Fibroblast of lung (primary cell): ENCODE measurements at regions not wholly inside any gene's neighbourhood (a gene's known extent, or its start where the extent isn't known, plus 50 kb on each side); places are given as distances from the start of the nearest gene placed in this dataset.

Experiments
- DNase-seq, 2 donors: peaks; one replicate each; pipeline versions ENCODE4 v3.0.0 to v3.0.0-alpha.2; 2010; ENCODE audit warnings: low read depth in 2 of 2
- H2AFZ ChIP-seq: 2 replicates; pipeline ENCODE4 v1.5.1; 2012; ENCODE audit warnings: low read length, control low read depth, inconsistent platforms
- H3K27ac ChIP-seq: 2 replicates; pipeline ENCODE4 v1.5.1; 2011; ENCODE audit warnings: low read length, control low read depth; ENCODE audit not compliant: insufficient read depth
- H3K27me3 ChIP-seq: 2 replicates; pipeline ENCODE4 v1.5.1; 2011; ENCODE audit warnings: mild to moderate bottlenecking, low read length; ENCODE audit not compliant: control insufficient read depth, insufficient read depth
- H3K36me3 ChIP-seq: 2 replicates; pipeline ENCODE4 v1.5.1; 2011; ENCODE audit warnings: low read length; ENCODE audit not compliant: control insufficient read depth, insufficient read depth
- H3K4me1 ChIP-seq: 2 replicates; pipeline ENCODE4 v1.5.1; 2011; ENCODE audit warnings: low read length; ENCODE audit not compliant: control insufficient read depth, insufficient read depth; ENCODE audit errors: extremely low read depth
- H3K4me2 ChIP-seq: 2 replicates; pipeline ENCODE4 v1.5.1; 2011; ENCODE audit warnings: low read length, control low read depth; ENCODE audit not compliant: insufficient read depth; ENCODE audit errors: extremely low read depth
- H3K4me3 ChIP-seq, 4 experiments: fragments of 200-600 bp in 1 of 4; sonication (generic) in 1 of 4; replicated peaks in 1 of 4; 2 replicates each; pipeline ENCODE4 v1.5.1; 2011 to 2016; ENCODE audit warnings: low read length in 4 of 4, low read depth in 3 of 4, mild to moderate bottlenecking in 3 of 4, control low read depth in 2 of 4, inconsistent platforms in 1 of 4, mixed read lengths in 1 of 4; ENCODE audit not compliant: insufficient read depth in 1 of 4; ENCODE audit errors: control extremely low read depth in 1 of 4
- H3K79me2 ChIP-seq: 2 replicates; pipeline ENCODE4 v1.5.1; 2012; ENCODE audit warnings: mild to moderate bottlenecking, low read length, inconsistent platforms; ENCODE audit not compliant: control insufficient read depth, insufficient read depth
- H3K9ac ChIP-seq: 2 replicates; pipeline ENCODE4 v1.5.1; 2011; ENCODE audit warnings: mild to moderate bottlenecking, low read length, control low read depth; ENCODE audit not compliant: insufficient read depth
- H3K9me3 ChIP-seq: 2 replicates; pipeline ENCODE4 v1.5.1; 2012; ENCODE audit warnings: low read depth, low read length; ENCODE audit not compliant: control insufficient read depth, insufficient read depth
- H4K20me1 ChIP-seq: 2 replicates; pipeline ENCODE4 v1.5.1; 2011; ENCODE audit warnings: low read length; ENCODE audit not compliant: control insufficient read depth, insufficient read depth; ENCODE audit errors: extremely low read depth
- EZH2 ChIP-seq: IDR thresholded peaks from 2 replicates; pipeline ENCODE4 v1.5.1; 2012; ENCODE audit warnings: low read length, control low read depth, mild to moderate bottlenecking; ENCODE audit errors: missing control alignments
- TF ChIP-seq, protein P1 (sequence below), 2 donors: IDR thresholded peaks in 1 of 2; conservative IDR thresholded peaks in 1 of 2; 1 replicate in 1 of 2; 2 replicates in 1 of 2; pipeline ENCODE4 v1.5.1; 2011 to 2012; ENCODE audit warnings: low read length in 2 of 2, control low read depth in 1 of 2, inconsistent platforms in 1 of 2, low read depth in 1 of 2, mild to moderate bottlenecking in 1 of 2

DNA sequence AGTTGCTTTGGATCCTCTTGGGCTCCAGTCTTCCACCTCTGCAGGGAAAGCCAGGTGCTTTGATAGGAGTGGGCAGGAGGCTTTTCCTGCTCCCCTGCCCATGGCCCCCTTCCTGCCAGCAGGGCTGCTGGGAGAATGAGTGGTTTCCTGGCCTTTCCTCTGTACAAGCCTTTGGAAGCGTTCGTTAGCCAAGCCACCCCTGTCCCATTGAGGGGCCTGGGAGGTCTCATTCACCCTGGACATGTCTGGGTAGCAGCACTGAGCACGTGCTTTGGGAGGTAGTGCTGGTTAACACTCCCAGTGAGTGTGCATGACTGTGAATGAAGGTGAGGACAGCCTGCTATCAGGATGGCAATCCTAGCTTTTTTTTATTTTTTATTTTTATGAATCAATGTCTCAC lies 118.5 kb upstream of the CACNA1E start:
- H3K79me2 ChIP-seq: no peaks in the 10 kb centered on the region
- no peak overlapping the region for H3K4me2 ChIP-seq
- H3K36me3 ChIP-seq: no peaks in the 10 kb centered on the region
- no peaks in the 10 kb centered on the region for H3K9me3 ChIP-seq
- no peak overlapping the region for H3K4me3 ChIP-seq
- no peaks in the 10 kb centered on the region for H3K4me1 ChIP-seq
- H3K27ac ChIP-seq: no peak overlapping the region
- H3K27me3 ChIP-seq: no peaks in the 10 kb centered on the region
- no peak overlapping the region for H3K9ac ChIP-seq
- DNase-seq: no peak
- no peak overlapping the region for H2AFZ ChIP-seq
- TF ChIP-seq, protein P1, sequence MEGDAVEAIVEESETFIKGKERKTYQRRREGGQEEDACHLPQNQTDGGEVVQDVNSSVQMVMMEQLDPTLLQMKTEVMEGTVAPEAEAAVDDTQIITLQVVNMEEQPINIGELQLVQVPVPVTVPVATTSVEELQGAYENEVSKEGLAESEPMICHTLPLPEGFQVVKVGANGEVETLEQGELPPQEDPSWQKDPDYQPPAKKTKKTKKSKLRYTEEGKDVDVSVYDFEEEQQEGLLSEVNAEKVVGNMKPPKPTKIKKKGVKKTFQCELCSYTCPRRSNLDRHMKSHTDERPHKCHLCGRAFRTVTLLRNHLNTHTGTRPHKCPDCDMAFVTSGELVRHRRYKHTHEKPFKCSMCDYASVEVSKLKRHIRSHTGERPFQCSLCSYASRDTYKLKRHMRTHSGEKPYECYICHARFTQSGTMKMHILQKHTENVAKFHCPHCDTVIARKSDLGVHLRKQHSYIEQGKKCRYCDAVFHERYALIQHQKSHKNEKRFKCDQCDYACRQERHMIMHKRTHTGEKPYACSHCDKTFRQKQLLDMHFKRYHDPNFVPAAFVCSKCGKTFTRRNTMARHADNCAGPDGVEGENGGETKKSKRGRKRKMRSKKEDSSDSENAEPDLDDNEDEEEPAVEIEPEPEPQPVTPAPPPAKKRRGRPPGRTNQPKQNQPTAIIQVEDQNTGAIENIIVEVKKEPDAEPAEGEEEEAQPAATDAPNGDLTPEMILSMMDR (conservative IDR thresholded peaks at IDR 0.05 in 1 of 2, IDR thresholded peaks at IDR 0.05 in 1 of 2; ENCODE audit: low read depth in 1 of 2, low read length in 2 of 2): no peak
- no peak for TF ChIP-seq EZH2
- no peaks in the 10 kb centered on the region for H4K20me1 ChIP-seq

DNA sequence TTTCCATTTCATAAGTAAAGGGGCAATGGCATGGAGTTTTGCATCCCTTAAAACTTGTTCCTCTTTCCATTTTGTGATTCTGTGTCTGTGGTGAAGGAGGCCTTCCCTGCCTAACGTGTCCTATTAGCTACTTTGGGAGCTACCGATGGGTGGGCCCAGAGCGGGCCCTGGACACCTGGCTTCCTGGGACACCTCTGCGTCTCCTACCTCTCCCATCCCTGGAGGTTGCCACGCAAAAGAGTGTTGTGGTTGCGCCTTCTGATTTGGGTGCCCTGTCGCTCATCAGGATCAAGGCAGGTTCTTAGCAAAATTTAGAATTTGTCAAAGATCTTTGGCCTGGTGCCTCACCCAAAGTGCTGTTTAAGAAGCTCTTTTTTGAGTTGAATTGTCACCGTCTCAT lies 116.4 kb upstream of the CACNA1E start:
- no peak overlapping the region for H3K27ac ChIP-seq
- H2AFZ ChIP-seq: no peak overlapping the region
- H3K79me2 ChIP-seq: no peaks in the 10 kb centered on the region
- no peak for DNase-seq
- no peak overlapping the region for H3K4me2 ChIP-seq
- H3K9me3 ChIP-seq: no peaks in the 10 kb centered on the region
- H3K4me1 ChIP-seq: no peaks in the 10 kb centered on the region
- no peaks in the 10 kb centered on the region for H3K27me3 ChIP-seq
- H3K4me3 ChIP-seq: no peak overlapping the region
- TF ChIP-seq, protein P1 (conservative IDR thresholded peaks at IDR 0.05 in 1 of 2, IDR thresholded peaks at IDR 0.05 in 1 of 2; ENCODE audit: low read depth in 1 of 2, low read length in 2 of 2): no peak
- TF ChIP-seq EZH2: no peak
- H3K9ac ChIP-seq: no peak overlapping the region
- H3K36me3 ChIP-seq: no peaks in the 10 kb centered on the region
- H4K20me1 ChIP-seq: no peaks in the 10 kb centered on the region

- DNase-seq: no peak
- no peak overlapping the region for H3K27ac ChIP-seq
Observed at GRCh38 chr1:181369416-181369815, 113.9 kb upstream of the CACNA1E start.

More at GRCh38 chr1:181369416-181369815, 113.9 kb upstream of the CACNA1E start:
- no peak overlapping the region for H3K9ac ChIP-seq
- H3K4me1 ChIP-seq: no peaks in the 10 kb centered on the region
- H4K20me1 ChIP-seq: no peaks in the 10 kb centered on the region
- no peaks in the 10 kb centered on the region for H3K36me3 ChIP-seq
- no peaks in the 10 kb centered on the region for H3K27me3 ChIP-seq
- H2AFZ ChIP-seq: no peak overlapping the region
- no peak overlapping the region for H3K4me3 ChIP-seq
- H3K9me3 ChIP-seq: no peaks in the 10 kb centered on the region
- no peak for TF ChIP-seq EZH2
- TF ChIP-seq, protein P1 (conservative IDR thresholded peaks at IDR 0.05 in 1 of 2, IDR thresholded peaks at IDR 0.05 in 1 of 2; ENCODE audit: low read depth in 1 of 2, low read length in 2 of 2): no peak
- no peaks in the 10 kb centered on the region for H3K79me2 ChIP-seq
- H3K4me2 ChIP-seq: no peak overlapping the region
